ENCODE measurements at regions not wholly inside any gene's neighbourhood (a gene's known extent, or its start where the extent isn't known, plus 50 kb on each side); places are given as distances from the start of the nearest gene placed in this dataset.

DNA sequence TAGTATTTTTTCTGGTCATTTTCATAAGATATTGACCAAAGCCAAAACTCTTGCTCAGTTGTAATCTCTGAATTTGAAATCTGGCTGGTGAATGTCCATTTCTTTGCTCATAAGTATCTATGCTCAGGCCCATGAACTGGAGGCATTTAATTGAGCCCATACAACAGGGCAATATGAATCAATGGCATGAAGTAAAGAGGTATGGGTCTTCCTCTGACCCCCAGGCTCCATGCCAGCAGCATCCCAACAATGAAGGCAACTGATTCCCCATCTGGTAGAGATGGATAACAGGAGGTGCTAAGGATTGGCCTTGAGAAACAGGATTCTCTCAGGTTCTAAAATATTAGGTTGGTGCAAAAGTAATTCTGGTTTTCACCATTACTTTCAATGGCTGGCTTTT lies 330.8 kb downstream of the LIG4 start:
- TF ChIP-seq, protein P1, sequence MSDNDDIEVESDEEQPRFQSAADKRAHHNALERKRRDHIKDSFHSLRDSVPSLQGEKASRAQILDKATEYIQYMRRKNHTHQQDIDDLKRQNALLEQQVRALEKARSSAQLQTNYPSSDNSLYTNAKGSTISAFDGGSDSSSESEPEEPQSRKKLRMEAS (IDR thresholded peaks at IDR 0.05; ENCODE audit: low read depth, low read length), result no peak
- TF ChIP-seq MYC (IDR thresholded peaks at IDR 0.05; ENCODE audit: low read depth, low read length), result no peak
- no peak overlapping the region for H3K4me3 ChIP-seq (ENCODE audit: low read depth, low read length)

DNA sequence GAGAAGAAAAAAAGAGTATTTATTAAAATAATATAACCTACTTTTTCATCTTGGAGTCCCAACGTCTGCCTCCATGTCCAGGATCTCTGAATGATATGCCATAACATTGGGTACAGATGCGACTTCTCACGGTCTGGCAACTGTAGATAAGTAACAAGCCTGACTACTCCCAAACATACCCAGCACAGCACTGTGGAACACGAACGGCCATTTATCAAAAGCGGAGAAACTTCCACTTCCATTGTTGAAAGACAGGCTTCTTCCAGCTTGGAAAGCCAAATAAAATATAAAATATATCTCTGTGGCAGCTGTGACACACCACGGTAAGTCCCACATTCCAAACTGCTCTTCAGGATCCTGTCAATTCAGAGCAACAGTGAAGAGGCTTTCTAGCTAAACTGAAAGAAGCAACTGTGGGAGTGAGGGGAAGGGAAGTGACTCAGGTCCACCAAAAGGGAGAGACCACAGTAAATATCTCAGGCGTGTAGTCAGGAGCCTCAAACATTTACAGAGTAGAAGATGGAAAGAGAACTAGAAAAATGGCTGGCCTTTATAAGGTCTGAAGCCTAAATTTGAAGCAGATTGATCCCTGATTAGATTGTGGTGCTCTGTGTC lies 331.7 kb downstream of the LIG4 start:
- no peak for DNase-seq (ENCODE audit: low read depth)
- TF ChIP-seq, protein P2, sequence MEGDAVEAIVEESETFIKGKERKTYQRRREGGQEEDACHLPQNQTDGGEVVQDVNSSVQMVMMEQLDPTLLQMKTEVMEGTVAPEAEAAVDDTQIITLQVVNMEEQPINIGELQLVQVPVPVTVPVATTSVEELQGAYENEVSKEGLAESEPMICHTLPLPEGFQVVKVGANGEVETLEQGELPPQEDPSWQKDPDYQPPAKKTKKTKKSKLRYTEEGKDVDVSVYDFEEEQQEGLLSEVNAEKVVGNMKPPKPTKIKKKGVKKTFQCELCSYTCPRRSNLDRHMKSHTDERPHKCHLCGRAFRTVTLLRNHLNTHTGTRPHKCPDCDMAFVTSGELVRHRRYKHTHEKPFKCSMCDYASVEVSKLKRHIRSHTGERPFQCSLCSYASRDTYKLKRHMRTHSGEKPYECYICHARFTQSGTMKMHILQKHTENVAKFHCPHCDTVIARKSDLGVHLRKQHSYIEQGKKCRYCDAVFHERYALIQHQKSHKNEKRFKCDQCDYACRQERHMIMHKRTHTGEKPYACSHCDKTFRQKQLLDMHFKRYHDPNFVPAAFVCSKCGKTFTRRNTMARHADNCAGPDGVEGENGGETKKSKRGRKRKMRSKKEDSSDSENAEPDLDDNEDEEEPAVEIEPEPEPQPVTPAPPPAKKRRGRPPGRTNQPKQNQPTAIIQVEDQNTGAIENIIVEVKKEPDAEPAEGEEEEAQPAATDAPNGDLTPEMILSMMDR (IDR thresholded peaks at IDR 0.05; ENCODE audit: low read depth, low read length), result no peak
- TF ChIP-seq POLR2A (IDR thresholded peaks at IDR 0.05; ENCODE audit: extremely low read depth, insufficient read length) (no peak), MYC (IDR thresholded peaks at IDR 0.05; ENCODE audit: low read depth, low read length) (no peak)
- TF ChIP-seq, protein P1 (IDR thresholded peaks at IDR 0.05; ENCODE audit: low read depth, low read length), result no peak
- no peak overlapping the region for H3K4me3 ChIP-seq (ENCODE audit: low read depth, low read length)

More for the DNA sequence above, 330.8 kb downstream of the LIG4 start:
- DNase-seq (ENCODE audit: low read depth), result no peak

DNA sequence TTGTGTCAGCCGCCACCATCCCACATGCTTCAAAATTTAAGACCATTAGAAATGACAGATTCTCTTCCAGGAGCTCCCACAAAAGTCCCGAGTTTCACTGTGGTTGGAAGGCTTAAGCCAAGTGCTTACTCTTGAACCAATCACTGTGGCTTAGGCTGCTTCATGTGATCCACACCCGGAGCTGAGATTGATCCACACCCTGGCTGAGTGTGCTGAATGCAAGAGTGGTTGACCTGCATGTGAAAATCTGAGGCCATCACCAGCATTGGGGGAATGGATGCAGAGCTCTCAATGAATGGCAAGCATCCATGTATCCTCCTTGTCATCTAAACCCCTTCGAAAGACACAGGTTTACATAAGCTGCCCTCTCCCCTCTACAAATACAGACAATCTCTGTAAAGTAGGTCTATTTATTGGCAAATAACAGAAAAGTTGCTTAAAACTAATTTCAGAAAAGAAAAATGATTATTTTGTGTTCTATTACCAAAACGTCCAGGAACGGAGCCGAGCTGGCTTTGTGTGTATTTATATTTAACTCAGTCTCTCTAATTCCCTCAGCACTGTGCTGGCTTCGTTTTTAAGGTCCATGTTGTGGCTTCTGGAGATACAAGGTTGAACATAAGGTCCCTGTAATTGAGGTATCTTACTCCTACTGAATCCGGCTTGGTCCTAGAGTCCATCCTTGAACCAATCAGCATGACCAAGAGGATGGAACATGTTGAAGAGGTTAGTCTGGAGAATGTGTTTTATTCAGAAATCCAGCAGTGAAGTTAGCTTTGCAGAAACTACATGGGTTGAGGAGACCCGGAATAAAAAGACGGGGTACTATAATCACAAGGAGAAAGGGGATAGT lies 332.4 kb downstream of the LIG4 start:
- no peak for DNase-seq (ENCODE audit: low read depth)
- no peak for TF ChIP-seq POLR2A (IDR thresholded peaks at IDR 0.05; ENCODE audit: extremely low read depth, insufficient read length)
- no peak overlapping the region for H3K4me3 ChIP-seq (ENCODE audit: low read depth, low read length)

DNA sequence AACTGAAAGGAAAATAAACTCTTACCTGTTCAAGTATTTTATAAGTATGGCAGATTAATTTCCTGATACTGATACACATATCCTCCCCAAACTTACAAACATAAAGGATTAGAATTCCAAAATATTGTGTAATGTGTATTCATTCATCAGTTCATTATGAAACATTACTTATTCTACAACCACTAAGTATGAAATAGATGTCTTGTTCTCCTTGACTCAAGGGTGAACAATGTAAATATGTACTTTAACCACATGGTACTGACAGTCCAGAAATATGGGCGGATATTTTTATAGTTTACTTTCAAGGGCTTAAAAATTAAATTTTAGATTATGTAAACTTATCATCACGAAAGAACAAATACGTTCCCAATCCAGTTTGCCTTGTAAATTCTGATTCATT lies 334.0 kb downstream of the LIG4 start:
- DNase-seq (ENCODE audit: low read depth), result no peak
- no peak overlapping the region for H3K4me3 ChIP-seq (ENCODE audit: low read depth, low read length)
- TF ChIP-seq MYC (IDR thresholded peaks at IDR 0.05; ENCODE audit: low read depth, low read length) (no peak), POLR2A (IDR thresholded peaks at IDR 0.05; ENCODE audit: extremely low read depth, insufficient read length) (no peak)
- TF ChIP-seq, protein P1 (IDR thresholded peaks at IDR 0.05; ENCODE audit: low read depth, low read length), result no peak
- TF ChIP-seq, protein P2 (IDR thresholded peaks at IDR 0.05; ENCODE audit: low read depth, low read length), result no peak

DNA sequence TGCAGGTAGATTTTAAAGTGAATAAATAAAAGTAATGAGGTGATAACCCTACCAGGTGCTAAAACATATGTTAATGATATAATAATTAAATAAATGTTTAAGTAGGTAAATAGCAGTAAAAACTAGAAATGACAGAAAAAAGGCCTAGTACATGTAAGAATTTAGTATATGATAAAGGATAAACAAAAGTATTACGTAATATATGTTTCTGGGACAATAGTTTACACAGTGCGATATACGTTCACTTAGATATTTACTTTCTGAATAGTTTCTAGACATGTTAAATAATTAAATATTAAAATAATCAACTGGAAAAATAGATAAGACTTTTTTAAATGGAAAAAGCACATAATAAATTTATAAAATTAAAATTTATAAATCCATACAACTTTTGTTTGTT lies 340.9 kb downstream of the LIG4 start:
- DNase-seq (ENCODE audit: low read depth), result no peak
- no peak overlapping the region for H3K4me3 ChIP-seq (ENCODE audit: low read depth, low read length)
- TF ChIP-seq MYC (IDR thresholded peaks at IDR 0.05; ENCODE audit: low read depth, low read length), result no peak
- TF ChIP-seq, protein P2 (IDR thresholded peaks at IDR 0.05; ENCODE audit: low read depth, low read length), result no peak
- TF ChIP-seq POLR2A (IDR thresholded peaks at IDR 0.05; ENCODE audit: extremely low read depth, insufficient read length), result no peak
- TF ChIP-seq, protein P1 (IDR thresholded peaks at IDR 0.05; ENCODE audit: low read depth, low read length), result no peak

DNA sequence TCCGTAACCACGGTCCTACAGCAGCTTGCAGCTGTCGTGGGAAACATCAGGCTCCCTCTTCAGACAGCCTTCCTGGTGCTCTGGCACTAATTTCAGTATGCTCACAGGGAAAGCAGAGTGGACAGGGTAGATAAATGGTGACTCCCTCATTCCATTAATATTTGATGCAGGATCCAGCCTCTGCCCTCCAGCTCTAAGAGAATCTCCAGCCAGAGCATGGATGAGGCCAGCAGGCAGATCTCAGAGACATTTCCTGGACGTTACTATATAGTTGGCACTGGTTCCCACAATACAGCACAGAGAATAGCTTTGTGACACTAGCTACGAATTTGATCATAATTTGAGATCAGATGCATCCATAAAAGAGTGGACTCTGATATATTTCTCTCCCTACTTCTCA lies 341.4 kb downstream of the LIG4 start:
- no peak overlapping the region for H3K4me3 ChIP-seq (ENCODE audit: low read depth, low read length)
- TF ChIP-seq POLR2A (IDR thresholded peaks at IDR 0.05; ENCODE audit: extremely low read depth, insufficient read length) (no peak), MYC (IDR thresholded peaks at IDR 0.05; ENCODE audit: low read depth, low read length) (no peak)
- TF ChIP-seq, protein P2 (IDR thresholded peaks at IDR 0.05; ENCODE audit: low read depth, low read length), result no peak
- TF ChIP-seq, protein P1 (IDR thresholded peaks at IDR 0.05; ENCODE audit: low read depth, low read length), result no peak
- DNase-seq (ENCODE audit: low read depth), result no peak

Data from NB4 (cell line).